Upper lobe of left lung (tissue), 6 donors: ENCODE measurements at regions not wholly inside any gene's neighbourhood (a gene's known extent, or its start where the extent isn't known, plus 50 kb on each side); places are given as distances from the start of the nearest gene placed in this dataset.

ENCODE experiments used
- ATAC-seq, 2 donors: fragments of 200-7000 bp; cut with Tn5 transposase; one replicate each; pipeline ENCODE4 v1.9.1; 2022; ENCODE audit warnings: mild to moderate bottlenecking in 2 of 2, moderate library complexity in 2 of 2; ENCODE audit not compliant: low FRiP score in 2 of 2
- DNase-seq, 2 donors: peaks; one replicate each; pipeline ENCODE4 v3.0.0-alpha.2; 2019 to 2020
- H3K27ac ChIP-seq, 4 donors: fragments of 200-600 bp; sonication (generic); one replicate each; pipeline ENCODE4 v1.5.1; 2016 to 2019
- H3K27me3 ChIP-seq, 4 donors: fragments of 200-600 bp; sonication (generic); one replicate each; pipeline ENCODE4 v1.5.1; 2017 to 2019
- H3K36me3 ChIP-seq, 4 donors: fragments of 200-600 bp; sonication (generic); one replicate each; pipeline ENCODE4 v1.5.1; 2016 to 2019
- H3K4me1 ChIP-seq, 4 donors: fragments of 200-600 bp; sonication (generic); one replicate each; pipeline ENCODE4 v1.5.1; 2018 to 2019
- H3K4me3 ChIP-seq, 4 donors: fragments of 200-600 bp; sonication (generic); one replicate each; pipeline ENCODE4 v1.5.1; 2017 to 2019; ENCODE audit warnings: mild to moderate bottlenecking in 2 of 4, moderate library complexity in 1 of 4
- H3K9me3 ChIP-seq, 4 donors: fragments of 200-600 bp; sonication (generic); one replicate each; pipeline ENCODE4 v1.5.1; 2018 to 2019
- EP300 ChIP-seq, 4 donors: sonication (generic); formaldehyde crosslinking; IDR thresholded peaks; one replicate each; pipeline ENCODE4 v1.5.1; 2017; ENCODE audit warnings: antibody characterized with exemption in 4 of 4, control low read depth in 2 of 4
- POLR2A ChIP-seq, 4 donors: fragments of 450-650 bp; IDR thresholded peaks; one replicate each; pipeline ENCODE4 v1.5.1; 2016 to 2017; ENCODE audit warnings: antibody characterized with exemption in 4 of 4, mild to moderate bottlenecking in 2 of 4
- POLR2AphosphoS5 ChIP-seq, 2 donors: sonication (generic); formaldehyde crosslinking; IDR thresholded peaks; one replicate each; pipeline ENCODE4 v1.5.1; 2017; ENCODE audit warnings: antibody characterized with exemption in 2 of 2
- WGBS, 2 donors: methylation state at CpG; one replicate each; pipeline ENCODE4 v1.1.5; 2017 to 2018; 5-methylcytosine and 5-hydroxymethylcytosine counted together
- TF ChIP-seq, protein P1 (sequence below), 6 experiments: fragments of 450-650 bp in 4 of 6; fragments of 200-600 bp in 2 of 6; sonication (generic) in 2 of 6; IDR thresholded peaks; one replicate each; pipeline ENCODE4 v1.5.1; 2016 to 2019; ENCODE audit warnings: antibody characterized with exemption in 6 of 6
- donor health status: DM: no; HTN: no; CAD: no; lungs with moderate emphysema.
- donor health status: DM: no; HTN: yes; CAD: no; lungs with severe emphysema.

DNA sequence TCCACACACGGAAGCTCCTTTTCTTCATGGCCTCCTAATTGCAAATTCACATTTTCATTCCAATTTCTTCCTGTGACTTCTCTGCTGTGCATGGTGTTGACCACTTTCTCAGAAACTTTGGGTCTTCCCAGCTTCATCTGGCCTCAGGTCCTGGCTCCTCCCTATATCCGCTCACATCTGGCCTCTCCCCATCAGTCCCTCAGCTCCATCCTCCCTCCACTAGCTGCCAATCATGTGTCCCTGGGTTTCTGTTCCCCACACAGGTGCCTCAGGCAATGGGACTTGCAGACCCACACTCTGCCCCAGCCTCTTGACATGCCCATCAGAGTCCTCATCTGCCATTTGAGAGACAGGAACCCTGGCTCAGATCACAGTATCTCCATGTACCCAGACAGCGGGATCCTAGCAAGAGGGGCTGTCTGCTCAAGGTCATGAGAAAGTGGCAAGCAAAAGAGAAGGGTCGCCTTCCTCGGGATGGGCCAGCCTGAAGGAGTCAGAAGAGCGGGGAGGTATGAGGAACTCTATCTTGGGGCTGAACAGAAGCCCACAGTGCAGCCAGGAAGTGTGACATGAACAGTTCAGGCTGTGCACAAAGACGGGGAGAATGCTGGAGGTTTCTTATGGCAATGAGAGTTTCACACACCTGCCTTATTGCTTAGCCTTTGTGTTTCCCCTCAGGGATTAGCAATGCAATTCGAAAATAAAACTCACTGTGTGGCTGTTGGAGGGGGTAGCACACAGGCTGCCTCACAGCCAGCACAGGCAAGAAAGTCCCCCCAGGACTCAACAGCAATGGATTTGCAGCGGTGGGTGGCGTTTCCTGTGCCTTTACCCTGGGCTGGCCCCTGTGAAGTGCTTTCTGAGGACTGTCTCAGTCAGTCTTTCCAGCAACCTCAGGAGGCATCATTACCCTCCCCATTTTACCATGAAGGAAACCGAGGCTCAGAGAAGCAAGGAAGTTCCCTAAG, 69.5 kb downstream of the COPS8 start:
- DNase-seq, result no peak

DNA sequence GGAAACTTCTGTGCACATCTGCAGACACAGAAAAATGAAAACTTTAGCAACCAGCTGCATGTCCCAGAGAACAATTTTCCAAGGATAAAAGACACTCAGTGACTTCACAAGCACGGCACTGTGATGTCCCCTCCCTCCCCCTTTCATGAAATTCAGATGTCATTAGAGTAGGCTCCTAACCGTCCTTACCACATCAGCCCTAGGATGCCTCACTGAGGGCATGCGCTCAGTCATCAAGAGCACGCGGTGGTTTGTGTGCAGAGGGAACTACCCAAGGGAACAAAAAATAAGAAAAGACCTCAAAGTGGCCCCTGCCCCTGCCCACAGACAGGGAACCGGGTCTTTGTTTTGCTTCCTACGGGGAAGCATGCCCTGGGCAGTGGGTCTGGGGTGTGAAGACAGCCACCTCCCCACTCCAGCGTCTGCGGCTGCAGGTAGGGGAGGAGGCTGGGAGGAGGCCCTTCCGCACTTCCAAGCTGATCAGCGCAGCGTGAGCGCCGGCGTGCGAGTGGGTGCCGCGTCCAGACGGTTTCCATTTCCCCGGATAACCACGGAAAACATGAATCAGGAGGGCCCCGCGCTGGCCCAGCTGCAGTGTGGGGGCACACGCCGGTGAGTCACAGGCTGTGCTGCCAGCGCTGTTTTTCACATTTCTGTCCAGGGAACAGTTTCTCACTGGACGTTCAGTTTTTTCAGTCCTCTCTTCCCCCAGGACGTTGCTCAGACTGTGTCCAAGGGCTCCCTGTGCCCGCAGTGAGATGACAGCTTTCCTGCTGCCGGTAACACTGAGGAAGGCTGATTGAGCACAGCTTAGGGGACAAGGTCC, 70.6 kb downstream of the COPS8 start:
- peak; percentile 30 to 80 for ATAC-seq
- TF ChIP-seq POLR2A (IDR thresholded peaks at IDR 0.05), result no peak
- no peak for TF ChIP-seq POLR2AphosphoS5 (IDR thresholded peaks at IDR 0.05)
- TF ChIP-seq EP300 (IDR thresholded peaks at IDR 0.05), result peak in 1 of 4 donors; percentile 7
- TF ChIP-seq, protein P1, sequence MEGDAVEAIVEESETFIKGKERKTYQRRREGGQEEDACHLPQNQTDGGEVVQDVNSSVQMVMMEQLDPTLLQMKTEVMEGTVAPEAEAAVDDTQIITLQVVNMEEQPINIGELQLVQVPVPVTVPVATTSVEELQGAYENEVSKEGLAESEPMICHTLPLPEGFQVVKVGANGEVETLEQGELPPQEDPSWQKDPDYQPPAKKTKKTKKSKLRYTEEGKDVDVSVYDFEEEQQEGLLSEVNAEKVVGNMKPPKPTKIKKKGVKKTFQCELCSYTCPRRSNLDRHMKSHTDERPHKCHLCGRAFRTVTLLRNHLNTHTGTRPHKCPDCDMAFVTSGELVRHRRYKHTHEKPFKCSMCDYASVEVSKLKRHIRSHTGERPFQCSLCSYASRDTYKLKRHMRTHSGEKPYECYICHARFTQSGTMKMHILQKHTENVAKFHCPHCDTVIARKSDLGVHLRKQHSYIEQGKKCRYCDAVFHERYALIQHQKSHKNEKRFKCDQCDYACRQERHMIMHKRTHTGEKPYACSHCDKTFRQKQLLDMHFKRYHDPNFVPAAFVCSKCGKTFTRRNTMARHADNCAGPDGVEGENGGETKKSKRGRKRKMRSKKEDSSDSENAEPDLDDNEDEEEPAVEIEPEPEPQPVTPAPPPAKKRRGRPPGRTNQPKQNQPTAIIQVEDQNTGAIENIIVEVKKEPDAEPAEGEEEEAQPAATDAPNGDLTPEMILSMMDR (IDR thresholded peaks at IDR 0.05), result no peak
- Histone ChIP-seq H3K4me1 (no peaks in the 10 kb centered on the region), H3K4me3 (peak overlapping the region in 1 of 4 donors; percentile 3), H3K36me3 (no peaks in the 10 kb centered on the region), H3K9me3 (no peaks in the 10 kb centered on the region), H3K27me3 (no peaks in the 10 kb centered on the region), H3K27ac (peak overlapping the region in 2 of 4 donors; percentile 52 to 55)
- WGBS, 2 donors, result 67 to 79% methylated on average over 28 to 30 of the region's 30 CpGs
- DNase-seq, result peak in 1 of 2 donors; percentile 82

More for the DNA sequence above, 69.5 kb downstream of the COPS8 start:
- Histone ChIP-seq H3K9me3 (no peaks in the 10 kb centered on the region), H3K4me3 (no peak overlapping the region), H3K36me3 (no peaks in the 10 kb centered on the region), H3K4me1 (no peaks in the 10 kb centered on the region), H3K27ac (no peak overlapping the region), H3K27me3 (no peaks in the 10 kb centered on the region)
- no peak for ATAC-seq
- TF ChIP-seq EP300 (IDR thresholded peaks at IDR 0.05) (no peak), POLR2A (IDR thresholded peaks at IDR 0.05) (no peak), POLR2AphosphoS5 (IDR thresholded peaks at IDR 0.05) (no peak)
- TF ChIP-seq, protein P1 (IDR thresholded peaks at IDR 0.05), result no peak
- 78 to 83% methylated on average over 8 to 11 of the region's 11 CpGs for WGBS, 2 donors

DNA sequence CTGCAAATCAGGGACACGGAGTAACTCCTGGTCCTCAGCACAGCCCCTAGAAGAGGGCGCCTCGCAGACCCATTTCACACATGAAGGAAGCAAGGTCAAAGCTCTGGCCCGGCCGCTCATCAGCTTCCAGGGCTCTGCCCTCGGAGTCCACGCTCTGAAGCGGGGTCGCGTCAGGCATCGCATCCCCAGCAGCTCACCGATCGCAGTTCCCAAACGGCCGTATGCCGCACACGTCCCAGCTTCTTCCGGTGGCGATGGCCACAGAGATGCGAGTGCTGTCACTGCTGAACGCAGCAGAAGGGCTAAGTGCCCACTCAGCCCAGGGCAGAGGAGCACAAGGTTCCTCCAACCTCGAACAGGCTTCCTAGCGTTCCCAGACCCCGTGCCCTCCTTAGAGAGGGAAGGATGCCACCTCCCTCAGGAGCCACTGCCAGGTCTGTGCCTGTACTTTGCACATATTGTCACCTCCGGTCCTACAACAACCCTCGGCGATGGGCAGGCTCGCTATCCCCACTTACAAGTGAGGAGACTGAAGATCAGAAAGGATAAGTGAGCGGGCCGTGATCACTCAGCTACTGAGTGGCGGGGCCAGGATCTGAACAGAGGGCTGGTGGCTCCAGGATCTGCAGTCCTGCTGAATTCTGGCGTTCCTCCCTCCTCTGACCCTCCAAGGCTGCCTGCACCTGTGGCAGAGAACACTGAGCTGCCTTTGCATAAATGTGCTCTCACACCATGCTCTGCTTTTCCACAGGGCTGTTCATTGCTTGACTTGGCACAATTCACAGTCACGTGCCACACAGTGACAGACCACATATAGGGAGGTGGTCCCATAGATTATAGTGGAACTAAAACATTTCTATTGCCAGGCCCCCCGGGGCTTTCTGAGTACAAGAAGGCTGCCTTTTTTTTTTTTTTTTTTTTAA, 71.4 kb downstream of the COPS8 start:
- H3K36me3 ChIP-seq, result no peaks in the 10 kb centered on the region
- no peaks in the 10 kb centered on the region for H3K27me3 ChIP-seq
- ATAC-seq (no peak), DNase-seq (peak in 1 of 2 donors; percentile 62)
- no peak for TF ChIP-seq POLR2A (IDR thresholded peaks at IDR 0.05)
- no peak for TF ChIP-seq EP300 (IDR thresholded peaks at IDR 0.05)
- no peak for TF ChIP-seq POLR2AphosphoS5 (IDR thresholded peaks at IDR 0.05)
- TF ChIP-seq, protein P1 (IDR thresholded peaks at IDR 0.05), result no peak
- no peaks in the 10 kb centered on the region for H3K4me1 ChIP-seq
- H3K27ac ChIP-seq, result peak overlapping the region in 2 of 4 donors; percentile 52 to 55
- no peaks in the 10 kb centered on the region for H3K9me3 ChIP-seq
- H3K4me3 ChIP-seq, result peak overlapping the region in 1 of 4 donors; percentile 3
- WGBS, 2 donors, result 92 to 93% methylated on average over 23 to 34 of the region's 34 CpGs

DNA sequence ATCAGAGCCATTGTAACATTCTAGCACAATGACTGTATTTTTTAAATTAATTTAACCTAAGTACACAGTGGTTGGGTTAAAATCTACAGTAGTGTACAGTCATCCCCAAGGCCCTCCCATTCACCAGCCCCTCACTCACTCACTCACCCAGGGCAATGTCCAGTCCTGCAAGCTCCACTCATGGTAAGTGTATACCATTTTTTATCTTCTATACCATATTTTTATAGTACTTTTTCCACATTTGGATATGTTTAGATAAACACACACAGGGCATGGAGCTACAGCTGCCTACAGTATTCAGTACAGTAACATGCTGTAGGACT, 72.1 kb downstream of the COPS8 start:
- DNase-seq, result no peak
- Histone ChIP-seq H3K27ac (no peak overlapping the region), H3K9me3 (no peaks in the 10 kb centered on the region), H3K4me1 (no peaks in the 10 kb centered on the region), H3K27me3 (no peaks in the 10 kb centered on the region), H3K36me3 (no peaks in the 10 kb centered on the region), H3K4me3 (no peak overlapping the region)
- TF ChIP-seq EP300 (IDR thresholded peaks at IDR 0.05) (no peak), POLR2AphosphoS5 (IDR thresholded peaks at IDR 0.05) (no peak), POLR2A (IDR thresholded peaks at IDR 0.05) (no peak)
- TF ChIP-seq, protein P1 (IDR thresholded peaks at IDR 0.05), result no peak
- ATAC-seq, result no peak
